ENCODE measurements at regions not wholly inside any gene's neighbourhood (a gene's known extent, or its start where the extent isn't known, plus 50 kb on each side); places are given as distances from the start of the nearest gene placed in this dataset.

DNA sequence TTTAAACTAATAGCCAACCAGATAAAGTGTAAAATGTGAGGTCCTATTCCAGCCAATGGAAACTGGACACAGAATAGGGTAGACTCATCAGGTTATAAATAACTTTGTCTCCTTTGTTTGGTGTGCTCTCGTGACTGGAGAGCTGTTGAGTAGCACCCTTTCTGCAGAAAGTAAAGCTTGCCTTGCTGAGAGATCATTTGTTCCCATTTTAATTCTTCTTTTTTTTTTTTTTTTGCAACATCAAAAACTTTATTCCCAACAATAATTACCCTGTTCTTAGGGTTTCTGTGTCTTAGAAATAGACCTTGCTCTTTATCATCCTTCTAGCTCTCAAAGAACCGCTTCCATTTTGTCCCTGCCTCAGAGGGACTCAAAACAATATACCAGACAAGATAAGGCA lies 220.4 kb downstream of the FAM76B start:
- no peaks in the 10 kb centered on the region for H3K27me3 Mint-ChIP-seq (ENCODE audit: low read depth)
- peaks cover 7% of the 10 kb centered on the region for H3K9me3 Mint-ChIP-seq (ENCODE audit: low read depth)
- TF ChIP-seq, protein P1, sequence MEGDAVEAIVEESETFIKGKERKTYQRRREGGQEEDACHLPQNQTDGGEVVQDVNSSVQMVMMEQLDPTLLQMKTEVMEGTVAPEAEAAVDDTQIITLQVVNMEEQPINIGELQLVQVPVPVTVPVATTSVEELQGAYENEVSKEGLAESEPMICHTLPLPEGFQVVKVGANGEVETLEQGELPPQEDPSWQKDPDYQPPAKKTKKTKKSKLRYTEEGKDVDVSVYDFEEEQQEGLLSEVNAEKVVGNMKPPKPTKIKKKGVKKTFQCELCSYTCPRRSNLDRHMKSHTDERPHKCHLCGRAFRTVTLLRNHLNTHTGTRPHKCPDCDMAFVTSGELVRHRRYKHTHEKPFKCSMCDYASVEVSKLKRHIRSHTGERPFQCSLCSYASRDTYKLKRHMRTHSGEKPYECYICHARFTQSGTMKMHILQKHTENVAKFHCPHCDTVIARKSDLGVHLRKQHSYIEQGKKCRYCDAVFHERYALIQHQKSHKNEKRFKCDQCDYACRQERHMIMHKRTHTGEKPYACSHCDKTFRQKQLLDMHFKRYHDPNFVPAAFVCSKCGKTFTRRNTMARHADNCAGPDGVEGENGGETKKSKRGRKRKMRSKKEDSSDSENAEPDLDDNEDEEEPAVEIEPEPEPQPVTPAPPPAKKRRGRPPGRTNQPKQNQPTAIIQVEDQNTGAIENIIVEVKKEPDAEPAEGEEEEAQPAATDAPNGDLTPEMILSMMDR (IDR thresholded peaks at IDR 0.05) = no peak
- DNase-seq (ENCODE audit: low spot score) = no peak
- H3K36me3 Mint-ChIP-seq (ENCODE audit: low read depth) = peaks cover 7% of the 10 kb centered on the region
- H3K27ac Mint-ChIP-seq (ENCODE audit: unreplicated experiment) = no peak overlapping the region
- H3K4me3 Mint-ChIP-seq (ENCODE audit: unreplicated experiment) = no peak overlapping the region
- H3K4me1 Mint-ChIP-seq (ENCODE audit: low read depth) = peaks cover 43% of the 10 kb centered on the region

DNA sequence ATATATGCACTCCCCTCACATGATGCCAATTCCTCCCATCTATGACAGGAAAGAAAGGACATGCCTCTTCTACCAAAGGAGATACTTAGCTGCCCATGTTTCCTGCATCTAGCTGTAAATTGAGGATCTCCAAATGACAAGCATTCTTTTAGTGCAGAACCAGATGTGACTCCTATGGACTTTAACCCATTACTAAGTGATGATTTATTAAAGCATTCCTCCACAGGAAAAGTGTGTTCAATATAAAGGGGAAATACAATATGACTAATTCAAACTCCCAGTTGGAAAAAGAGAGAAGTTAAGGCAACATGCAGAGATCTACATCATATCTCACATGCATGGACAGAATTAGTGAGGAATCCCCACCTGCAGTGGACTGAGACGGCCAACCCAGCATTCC lies 221.3 kb downstream of the FAM76B start:
- Mint-ChIP-seq H3K27me3 (ENCODE audit: low read depth) (no peaks in the 10 kb centered on the region), H3K4me3 (ENCODE audit: unreplicated experiment) (no peak overlapping the region), H3K4me1 (ENCODE audit: low read depth) (peaks cover 52% of the 10 kb centered on the region), H3K9me3 (ENCODE audit: low read depth) (peaks cover 7% of the 10 kb centered on the region), H3K36me3 (ENCODE audit: low read depth) (peaks cover 7% of the 10 kb centered on the region), H3K27ac (ENCODE audit: unreplicated experiment) (peak overlapping the region; percentile 70)
- TF ChIP-seq, protein P1 (IDR thresholded peaks at IDR 0.05) = no peak
- DNase-seq (ENCODE audit: low spot score) = no peak

DNA sequence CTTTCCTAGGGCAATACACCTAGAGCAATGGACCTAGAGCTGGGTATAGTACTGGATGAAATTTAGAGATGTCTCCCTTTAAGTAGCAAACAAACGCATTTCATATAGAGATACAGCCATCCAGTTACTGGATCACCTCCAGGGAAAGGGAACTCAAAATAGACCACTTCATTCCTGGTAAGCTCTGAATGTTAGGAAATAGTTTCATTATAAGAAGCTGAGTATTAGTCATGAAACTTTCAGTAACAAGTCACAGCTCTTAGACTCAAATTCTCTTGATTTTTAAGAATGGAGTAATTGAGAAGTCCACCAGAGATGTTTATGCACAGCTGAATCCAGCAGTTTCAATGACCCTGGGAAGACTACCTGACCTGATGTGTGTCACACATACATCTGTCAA lies 221.9 kb downstream of the FAM76B start:
- peaks cover 7% of the 10 kb centered on the region for H3K9me3 Mint-ChIP-seq (ENCODE audit: low read depth)
- TF ChIP-seq, protein P1 (IDR thresholded peaks at IDR 0.05) = no peak
- H3K36me3 Mint-ChIP-seq (ENCODE audit: low read depth) = peaks cover 7% of the 10 kb centered on the region
- peak overlapping the region; percentile 70 for H3K27ac Mint-ChIP-seq (ENCODE audit: unreplicated experiment)
- peaks cover 58% of the 10 kb centered on the region for H3K4me1 Mint-ChIP-seq (ENCODE audit: low read depth)
- no peaks in the 10 kb centered on the region for H3K27me3 Mint-ChIP-seq (ENCODE audit: low read depth)
- no peak overlapping the region for H3K4me3 Mint-ChIP-seq (ENCODE audit: unreplicated experiment)
- no peak for DNase-seq (ENCODE audit: low spot score)

DNA sequence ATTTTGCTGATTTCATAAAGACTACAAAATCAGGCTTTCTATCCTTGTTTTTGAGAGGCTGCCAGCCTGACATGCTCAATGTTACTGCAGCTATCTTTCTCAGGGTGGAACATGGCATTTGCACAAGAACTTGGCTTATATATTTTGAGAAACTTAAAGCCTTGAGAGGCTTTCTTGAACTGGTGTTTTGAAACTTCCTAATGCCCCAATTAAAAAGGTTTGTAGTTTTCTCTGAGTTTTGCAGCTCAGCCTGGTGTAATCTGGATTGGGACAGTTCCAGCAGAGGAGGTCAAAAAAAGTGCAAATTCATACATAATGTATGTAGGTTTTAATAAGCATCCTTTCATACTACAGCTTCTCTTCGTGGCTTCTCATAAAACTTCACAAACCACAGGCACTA lies 223.4 kb downstream of the FAM76B start:
- peaks cover 7% of the 10 kb centered on the region for H3K9me3 Mint-ChIP-seq (ENCODE audit: low read depth)
- no peak for DNase-seq (ENCODE audit: low spot score)
- H3K36me3 Mint-ChIP-seq (ENCODE audit: low read depth) = peaks cover 7% of the 10 kb centered on the region
- no peak overlapping the region for H3K4me3 Mint-ChIP-seq (ENCODE audit: unreplicated experiment)
- no peaks in the 10 kb centered on the region for H3K27me3 Mint-ChIP-seq (ENCODE audit: low read depth)
- peak overlapping the region; percentile 7 for H3K27ac Mint-ChIP-seq (ENCODE audit: unreplicated experiment)
- TF ChIP-seq, protein P1 (IDR thresholded peaks at IDR 0.05) = no peak
- H3K4me1 Mint-ChIP-seq (ENCODE audit: low read depth) = peaks cover 64% of the 10 kb centered on the region

DNA sequence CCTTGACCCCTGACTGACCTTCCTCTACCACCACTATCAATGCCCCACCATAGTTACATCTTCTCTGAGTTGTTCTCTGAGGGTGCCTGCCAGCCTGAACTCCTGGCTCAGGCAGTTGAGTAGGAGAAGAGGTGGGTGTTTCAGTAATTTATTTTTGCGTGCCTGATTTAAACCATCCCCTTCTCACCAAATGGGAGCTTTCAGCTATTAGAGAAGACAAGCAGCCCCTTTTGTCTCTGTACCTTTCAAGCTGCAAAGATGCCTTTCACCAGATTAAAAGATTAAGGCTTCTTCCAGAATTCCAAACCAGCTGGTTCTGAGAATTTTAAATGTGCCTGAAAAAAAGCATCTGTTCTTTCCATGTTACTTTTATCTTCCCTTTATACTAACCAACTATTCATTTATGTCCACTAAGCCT lies 223.8 kb downstream of the FAM76B start:
- peaks cover 7% of the 10 kb centered on the region for H3K9me3 Mint-ChIP-seq (ENCODE audit: low read depth)
- no peak for DNase-seq (ENCODE audit: low spot score)
- H3K4me3 Mint-ChIP-seq (ENCODE audit: unreplicated experiment) = no peak overlapping the region
- TF ChIP-seq, protein P1 (IDR thresholded peaks at IDR 0.05) = no peak
- H3K27me3 Mint-ChIP-seq (ENCODE audit: low read depth) = no peaks in the 10 kb centered on the region
- peaks cover 7% of the 10 kb centered on the region for H3K36me3 Mint-ChIP-seq (ENCODE audit: low read depth)
- no peak overlapping the region for H3K27ac Mint-ChIP-seq (ENCODE audit: unreplicated experiment)
- H3K4me1 Mint-ChIP-seq (ENCODE audit: low read depth) = peaks cover 64% of the 10 kb centered on the region

Measured in chondrocyte (in vitro differentiated cells).